Aorta (tissue), 5 donors: ENCODE measurements at regions not wholly inside any gene's neighbourhood (a gene's known extent, or its start where the extent isn't known, plus 50 kb on each side); places are given as distances from the start of the nearest gene placed in this dataset.

Experiments used
- ATAC-seq: fragments of 200-7000 bp; cut with Tn5 transposase; one replicate; pipeline ENCODE4 v1.9.1; 2022; ENCODE audit warnings: moderate library complexity; ENCODE audit not compliant: low FRiP score
- DNase-seq, 2 donors: peaks; one replicate each; pipeline ENCODE4 v3.0.0-alpha.2; 2020
- H3K27ac ChIP-seq, 2 donors: one replicate each; pipeline ENCODE4 v1.5.1; 2013; ENCODE audit warnings: low read length in 2 of 2, mild to moderate bottlenecking in 2 of 2, moderate library complexity in 2 of 2, control low read depth in 1 of 2, inconsistent platforms in 1 of 2, low read depth in 1 of 2
- H3K27me3 ChIP-seq, 2 donors: one replicate each; pipeline ENCODE4 v1.6.1; 2013; ENCODE audit warnings: control low read depth in 1 of 2, low read length in 1 of 2, mild to moderate bottlenecking in 1 of 2, moderate library complexity in 1 of 2; ENCODE audit not compliant: insufficient read depth in 2 of 2, control insufficient read depth in 1 of 2
- H3K36me3 ChIP-seq, 2 donors: one replicate each; pipeline ENCODE4 v1.6.1; 2013; ENCODE audit warnings: control low read depth in 1 of 2, low read length in 1 of 2, mild to moderate bottlenecking in 1 of 2; ENCODE audit not compliant: insufficient read depth in 2 of 2, control insufficient read depth in 1 of 2
- H3K4me1 ChIP-seq, 2 donors: one replicate each; pipeline ENCODE4 v1.6.1; 2013; ENCODE audit warnings: low read length in 2 of 2, control low read depth in 1 of 2, mild to moderate bottlenecking in 1 of 2, moderate library complexity in 1 of 2; ENCODE audit not compliant: insufficient read depth in 2 of 2, control insufficient read depth in 1 of 2
- H3K4me3 ChIP-seq, 2 donors: one replicate each; pipeline ENCODE4 v1.5.1; 2013; ENCODE audit warnings: low read length in 2 of 2, control low read depth in 1 of 2, mild to moderate bottlenecking in 1 of 2
- H3K9me3 ChIP-seq: one replicate; pipeline ENCODE4 v1.6.1; 2013; ENCODE audit warnings: mild to moderate bottlenecking, low read length; ENCODE audit not compliant: control insufficient read depth
- WGBS, 2 donors: extraction: QIAGEN DNeasy Blood & Tissue Kit; methylation state at CpG; one replicate each; pipeline ENCODE4 v1.1.7; 2013; 5-methylcytosine and 5-hydroxymethylcytosine counted together
- intact Hi-C, 2 donors: fragments of 100-400 bp; cut with DNase I; formaldehyde crosslinking; loops; one replicate each; pipeline versions ENCODE4 v1.14.2 to v1.15.0; 2022
- donor health status: healthy with polysubstance abuse.
- donor health status: Bipolar disorder and iron deficiency.
- donor health status: DM: no; HTN: no; CAD: no.
- donor health status: DM: no; HTN: no; CAD: no.
- donor health status: DM: yes; HTN: yes; CAD: no.

- H3K4me1 ChIP-seq, result no peaks in the 10 kb centered on the region
- H3K4me3 ChIP-seq, result no peak overlapping the region
- 6 to 9% methylated on average over 4 of the region's 4 CpGs for WGBS, 2 donors
- no peaks in the 10 kb centered on the region for H3K36me3 ChIP-seq
- no peak for DNase-seq
- H3K9me3 ChIP-seq, result no peaks in the 10 kb centered on the region
- no peak for ATAC-seq
- intact Hi-C loops, result no loop called here
- no peak overlapping the region for H3K27ac ChIP-seq
- H3K27me3 ChIP-seq, result peaks cover 0 to 2% of the 10 kb centered on the region in 2 donors
Measured at GRCh38 chr2:16126517-16127275, 186.3 kb downstream of the MYCN start.

- Histone ChIP-seq H3K9me3 (no peaks in the 10 kb centered on the region), H3K27me3 (peaks cover 0 to 2% of the 10 kb centered on the region in 2 donors), H3K27ac (no peak overlapping the region), H3K36me3 (no peaks in the 10 kb centered on the region), H3K4me3 (no peak overlapping the region), H3K4me1 (no peaks in the 10 kb centered on the region)
- 66 to 70% methylated on average over 18 of the region's 18 CpGs for WGBS, 2 donors
- intact Hi-C loops, result no loop called here
- no peak for DNase-seq
- no peak for ATAC-seq
Measured at GRCh38 chr2:16125614-16126516, 185.5 kb downstream of the MYCN start.

- Histone ChIP-seq H3K36me3 (no peaks in the 10 kb centered on the region), H3K9me3 (no peaks in the 10 kb centered on the region), H3K27ac (no peak overlapping the region), H3K4me3 (no peak overlapping the region), H3K4me1 (no peaks in the 10 kb centered on the region), H3K27me3 (peaks cover 0 to 2% of the 10 kb centered on the region in 2 donors)
- 74 to 80% methylated on average over 8 of the region's 8 CpGs for WGBS, 2 donors
- no peak for DNase-seq
- intact Hi-C loops, result no loop called here
- ATAC-seq, result no peak
Measured at GRCh38 chr2:16124881-16125613, 184.7 kb downstream of the MYCN start.

- DNase-seq (no peak), ATAC-seq (no peak)
- intact Hi-C loops, result no loop called here
- Histone ChIP-seq H3K4me1 (no peaks in the 10 kb centered on the region), H3K36me3 (no peaks in the 10 kb centered on the region), H3K27ac (no peak overlapping the region), H3K27me3 (peaks cover 0 to 2% of the 10 kb centered on the region in 2 donors), H3K9me3 (no peaks in the 10 kb centered on the region), H3K4me3 (no peak overlapping the region)
- 83 to 86% methylated on average over 10 of the region's 10 CpGs for WGBS, 2 donors
Measured at GRCh38 chr2:16123856-16124780, 183.8 kb downstream of the MYCN start.

- H3K4me1 ChIP-seq, result no peaks in the 10 kb centered on the region
- DNase-seq (no peak), ATAC-seq (no peak)
- intact Hi-C loops, result no loop called here
- no peaks in the 10 kb centered on the region for H3K9me3 ChIP-seq
- H3K4me3 ChIP-seq, result no peak overlapping the region
- peaks cover 0 to 2% of the 10 kb centered on the region in 2 donors for H3K27me3 ChIP-seq
- no peak overlapping the region for H3K27ac ChIP-seq
- H3K36me3 ChIP-seq, result no peaks in the 10 kb centered on the region
- 59 to 82% methylated on average over 8 of the region's 8 CpGs for WGBS, 2 donors
Measured at GRCh38 chr2:16123421-16123820, 183.1 kb downstream of the MYCN start.

- intact Hi-C loops, result no loop called here
- Histone ChIP-seq H3K4me3 (no peak overlapping the region), H3K9me3 (no peaks in the 10 kb centered on the region), H3K4me1 (no peaks in the 10 kb centered on the region), H3K27me3 (peaks cover 0 to 2% of the 10 kb centered on the region in 2 donors), H3K27ac (no peak overlapping the region), H3K36me3 (no peaks in the 10 kb centered on the region)
- DNase-seq (no peak), ATAC-seq (no peak)
- WGBS, 2 donors, result 92 to 93% methylated on average over 4 of the region's 4 CpGs
Measured at GRCh38 chr2:16122556-16122955, 182.2 kb downstream of the MYCN start.

- Histone ChIP-seq H3K9me3 (no peaks in the 10 kb centered on the region), H3K36me3 (no peaks in the 10 kb centered on the region), H3K27me3 (peaks cover 0 to 2% of the 10 kb centered on the region in 2 donors), H3K4me3 (no peak overlapping the region), H3K27ac (no peak overlapping the region), H3K4me1 (no peaks in the 10 kb centered on the region)
- WGBS, 2 donors, result 93% methylated on average over 4 of the region's 4 CpGs
- ATAC-seq, result no peak
- DNase-seq, result no peak
- intact Hi-C loops, result no loop called here
Measured at GRCh38 chr2:16121986-16122390, 181.6 kb downstream of the MYCN start.
